Gastrocnemius medialis (tissue), 4 donors: ENCODE measurements at regions not wholly inside any gene's neighbourhood (a gene's known extent, or its start where the extent isn't known, plus 50 kb on each side); places are given as distances from the start of the nearest gene placed in this dataset.

Source experiments
- POLR2A ChIP-seq, 2 donors: fragments of 450-650 bp; IDR thresholded peaks; one replicate each; pipeline ENCODE4 v1.6.1; 2017; ENCODE audit warnings: antibody characterized with exemption in 2 of 2, mild to moderate bottlenecking in 2 of 2, moderate library complexity in 2 of 2
- TF ChIP-seq, protein P1 (sequence below), 5 experiments: fragments of 450-650 bp in 3 of 5; fragments of 200-600 bp in 2 of 5; sonication (generic) in 2 of 5; IDR thresholded peaks in 4 of 5; conservative IDR thresholded peaks in 1 of 5; 1 replicate in 4 of 5; 2 replicates in 1 of 5; pipeline ENCODE4 v1.5.1; 2016 to 2019; ENCODE audit warnings: antibody characterized with exemption in 5 of 5, mild to moderate bottlenecking in 3 of 5, moderate library complexity in 3 of 5

DNA sequence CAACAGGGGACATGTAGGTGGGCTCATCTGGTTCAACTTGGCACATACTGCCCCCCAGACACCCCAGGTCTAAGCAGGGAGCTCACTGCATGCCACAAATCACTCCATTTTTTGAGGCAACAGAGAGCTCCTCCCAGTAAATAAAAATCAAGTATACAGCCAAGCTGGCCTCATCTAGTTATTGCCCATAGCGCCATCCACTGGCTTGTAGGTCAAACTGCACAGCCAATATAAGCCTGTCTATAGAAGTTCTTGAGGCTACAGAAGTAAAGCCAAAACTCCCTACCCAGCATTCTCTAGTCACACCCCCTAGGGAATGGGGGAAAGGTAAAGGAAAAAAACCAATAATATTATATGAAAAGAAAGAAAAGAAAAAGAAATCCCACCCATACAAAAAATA, 453.7 kb downstream of the ZNF385D start:
- TF ChIP-seq, protein P1, sequence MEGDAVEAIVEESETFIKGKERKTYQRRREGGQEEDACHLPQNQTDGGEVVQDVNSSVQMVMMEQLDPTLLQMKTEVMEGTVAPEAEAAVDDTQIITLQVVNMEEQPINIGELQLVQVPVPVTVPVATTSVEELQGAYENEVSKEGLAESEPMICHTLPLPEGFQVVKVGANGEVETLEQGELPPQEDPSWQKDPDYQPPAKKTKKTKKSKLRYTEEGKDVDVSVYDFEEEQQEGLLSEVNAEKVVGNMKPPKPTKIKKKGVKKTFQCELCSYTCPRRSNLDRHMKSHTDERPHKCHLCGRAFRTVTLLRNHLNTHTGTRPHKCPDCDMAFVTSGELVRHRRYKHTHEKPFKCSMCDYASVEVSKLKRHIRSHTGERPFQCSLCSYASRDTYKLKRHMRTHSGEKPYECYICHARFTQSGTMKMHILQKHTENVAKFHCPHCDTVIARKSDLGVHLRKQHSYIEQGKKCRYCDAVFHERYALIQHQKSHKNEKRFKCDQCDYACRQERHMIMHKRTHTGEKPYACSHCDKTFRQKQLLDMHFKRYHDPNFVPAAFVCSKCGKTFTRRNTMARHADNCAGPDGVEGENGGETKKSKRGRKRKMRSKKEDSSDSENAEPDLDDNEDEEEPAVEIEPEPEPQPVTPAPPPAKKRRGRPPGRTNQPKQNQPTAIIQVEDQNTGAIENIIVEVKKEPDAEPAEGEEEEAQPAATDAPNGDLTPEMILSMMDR (IDR thresholded peaks at IDR 0.05 in 4 of 5, conservative IDR thresholded peaks at IDR 0.05 in 1 of 5), result no peak
- no peak for TF ChIP-seq POLR2A (IDR thresholded peaks at IDR 0.05)
